ENCODE measurements at regions not wholly inside any gene's neighbourhood (a gene's known extent, or its start where the extent isn't known, plus 50 kb on each side); places are given as distances from the start of the nearest gene placed in this dataset.

DNA sequence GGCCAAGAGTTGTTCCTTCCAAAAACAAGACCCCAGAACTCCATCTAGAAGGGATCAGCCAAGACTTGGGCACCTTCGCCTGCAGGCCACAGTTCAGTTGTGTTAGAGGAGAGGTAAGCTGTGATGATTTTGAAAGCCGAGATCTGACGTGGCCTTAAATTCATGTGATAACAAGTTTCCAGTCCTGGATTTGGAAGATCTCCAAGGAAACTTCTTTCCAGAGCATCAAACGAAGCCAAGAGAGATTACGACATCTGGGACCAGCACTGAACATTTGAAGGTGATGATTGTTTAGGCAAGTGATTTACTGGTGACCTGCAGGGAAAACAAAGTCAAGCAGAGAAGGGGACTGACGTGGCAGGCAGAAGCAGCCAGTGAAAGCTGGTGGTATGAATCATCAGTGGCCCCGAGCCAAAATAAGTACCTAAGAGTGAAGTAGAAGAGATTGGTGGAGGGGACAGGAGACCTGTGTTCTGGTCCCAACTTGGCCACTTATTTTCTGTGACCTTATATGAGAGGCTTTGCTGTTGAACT, 339.0 kb upstream of the PROK2 start:
- H3K4me3 ChIP-seq (ENCODE audit: low read depth, low read length): no peak overlapping the region
- TF ChIP-seq, protein P1, sequence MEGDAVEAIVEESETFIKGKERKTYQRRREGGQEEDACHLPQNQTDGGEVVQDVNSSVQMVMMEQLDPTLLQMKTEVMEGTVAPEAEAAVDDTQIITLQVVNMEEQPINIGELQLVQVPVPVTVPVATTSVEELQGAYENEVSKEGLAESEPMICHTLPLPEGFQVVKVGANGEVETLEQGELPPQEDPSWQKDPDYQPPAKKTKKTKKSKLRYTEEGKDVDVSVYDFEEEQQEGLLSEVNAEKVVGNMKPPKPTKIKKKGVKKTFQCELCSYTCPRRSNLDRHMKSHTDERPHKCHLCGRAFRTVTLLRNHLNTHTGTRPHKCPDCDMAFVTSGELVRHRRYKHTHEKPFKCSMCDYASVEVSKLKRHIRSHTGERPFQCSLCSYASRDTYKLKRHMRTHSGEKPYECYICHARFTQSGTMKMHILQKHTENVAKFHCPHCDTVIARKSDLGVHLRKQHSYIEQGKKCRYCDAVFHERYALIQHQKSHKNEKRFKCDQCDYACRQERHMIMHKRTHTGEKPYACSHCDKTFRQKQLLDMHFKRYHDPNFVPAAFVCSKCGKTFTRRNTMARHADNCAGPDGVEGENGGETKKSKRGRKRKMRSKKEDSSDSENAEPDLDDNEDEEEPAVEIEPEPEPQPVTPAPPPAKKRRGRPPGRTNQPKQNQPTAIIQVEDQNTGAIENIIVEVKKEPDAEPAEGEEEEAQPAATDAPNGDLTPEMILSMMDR (conservative IDR thresholded peaks at IDR 0.05; ENCODE audit: low read depth, low read length): no peak
- DNase-seq (ENCODE audit: low read depth): peak; percentile 93

DNA sequence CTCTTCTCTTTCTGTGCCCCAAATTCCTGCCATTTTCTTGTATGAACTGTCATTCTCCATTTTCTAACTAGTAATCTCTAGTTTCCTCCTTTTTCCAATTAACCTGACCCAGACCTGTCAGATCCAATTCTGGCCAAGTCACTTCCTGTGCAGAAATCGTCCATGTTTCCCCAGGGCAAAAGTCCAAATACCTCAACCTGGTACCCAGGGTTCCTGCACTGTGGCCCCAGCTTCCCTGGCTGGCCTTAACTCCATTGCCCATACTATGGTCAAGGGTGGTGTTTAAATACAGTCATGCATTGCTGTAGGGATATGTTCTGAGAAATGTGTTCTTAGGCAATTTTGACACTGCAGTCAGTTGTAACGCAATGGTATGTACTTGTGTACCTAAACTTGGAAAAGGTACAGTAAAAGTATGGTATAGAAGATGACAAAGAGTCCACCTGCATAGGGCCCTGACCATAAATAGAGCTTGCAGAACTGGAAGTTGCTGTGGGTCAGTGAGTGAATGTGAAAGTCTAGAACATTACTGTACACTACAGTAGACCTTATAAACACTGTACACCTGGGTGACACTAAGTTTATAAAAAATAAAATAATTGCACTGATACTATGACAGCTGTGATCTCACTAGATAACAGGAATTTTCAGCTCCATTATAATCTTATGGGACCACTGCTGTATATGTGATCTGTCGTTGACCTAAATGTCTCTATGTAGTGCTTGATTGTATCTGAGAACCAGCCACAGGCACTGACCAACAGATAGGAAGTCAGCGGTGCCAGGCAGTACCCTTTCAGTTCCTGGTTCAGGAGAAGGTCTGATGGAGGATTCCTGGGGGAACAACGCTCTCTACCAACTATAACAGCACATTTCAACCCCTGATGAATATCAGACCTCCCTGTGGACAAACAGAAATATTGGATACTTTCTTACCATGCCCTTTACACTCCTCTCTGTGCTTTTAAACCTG, 336.1 kb upstream of the PROK2 start:
- DNase-seq (ENCODE audit: low read depth): no peak
- TF ChIP-seq, protein P1 (conservative IDR thresholded peaks at IDR 0.05; ENCODE audit: low read depth, low read length): no peak
- no peak overlapping the region for H3K4me3 ChIP-seq (ENCODE audit: low read depth, low read length)

DNA sequence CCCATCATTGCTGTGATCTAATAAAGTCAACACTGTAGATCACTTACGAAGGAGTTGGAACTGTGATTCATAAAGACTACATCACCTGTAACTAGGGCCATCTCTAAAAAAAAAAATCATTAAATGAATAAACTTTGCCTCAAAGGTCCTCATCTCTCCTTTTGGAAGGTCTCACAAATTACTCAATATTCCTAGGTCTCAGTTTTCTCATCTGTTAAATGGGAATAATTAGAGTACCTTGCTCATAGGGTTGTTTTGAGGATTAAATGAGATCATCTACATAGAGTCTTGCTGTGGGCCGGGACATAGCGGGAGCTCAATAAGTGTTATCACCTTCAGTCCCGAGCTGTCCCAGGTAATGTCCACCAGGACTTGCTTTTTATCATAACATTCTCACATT, 335.1 kb upstream of the PROK2 start:
- H3K4me3 ChIP-seq (ENCODE audit: low read depth, low read length): no peak overlapping the region
- TF ChIP-seq, protein P1 (conservative IDR thresholded peaks at IDR 0.05; ENCODE audit: low read depth, low read length): no peak
- no peak for DNase-seq (ENCODE audit: low read depth)

DNA sequence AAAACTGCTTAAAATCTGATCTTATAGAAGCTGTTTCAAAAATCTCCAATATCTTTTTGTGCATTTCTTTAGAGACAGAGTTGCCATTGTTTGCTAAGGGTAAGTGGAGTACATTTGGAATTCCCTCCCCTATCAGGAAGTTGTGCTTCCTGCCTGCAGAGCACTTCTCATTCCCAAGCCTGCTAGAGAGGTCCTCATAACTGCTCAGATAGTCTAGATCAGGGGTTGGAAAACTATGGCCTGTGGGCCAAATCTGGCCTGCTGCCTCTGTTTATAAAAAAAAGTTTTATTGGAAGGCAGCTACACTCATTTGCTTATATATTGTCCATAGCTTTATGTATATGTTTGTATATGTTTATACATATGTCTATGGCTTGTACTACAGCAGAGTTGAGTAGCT, 333.7 kb upstream of the PROK2 start:
- DNase-seq (ENCODE audit: low read depth): no peak
- no peak overlapping the region for H3K4me3 ChIP-seq (ENCODE audit: low read depth, low read length)
- TF ChIP-seq, protein P1 (conservative IDR thresholded peaks at IDR 0.05; ENCODE audit: low read depth, low read length): no peak

DNA sequence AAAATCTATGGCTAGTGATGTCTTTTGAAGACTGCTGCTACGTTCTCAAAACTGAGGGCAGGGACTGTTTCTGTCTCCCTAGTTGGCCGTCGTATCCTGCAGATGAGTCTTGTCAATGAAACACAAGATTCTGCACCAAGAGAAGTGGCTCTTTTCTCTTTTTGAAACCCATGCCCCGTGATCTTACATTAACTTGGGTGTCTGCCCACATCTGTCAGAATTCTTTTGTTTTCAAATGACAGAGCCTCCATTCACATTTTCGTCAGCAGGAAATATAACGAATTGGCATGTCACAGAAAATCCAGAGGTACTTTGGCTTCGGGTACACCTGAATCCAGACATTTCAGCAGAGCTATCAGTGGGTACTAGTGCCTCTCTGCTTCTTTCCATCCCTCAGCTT, 331.3 kb upstream of the PROK2 start:
- H3K4me3 ChIP-seq (ENCODE audit: low read depth, low read length): no peak overlapping the region
- TF ChIP-seq, protein P1 (conservative IDR thresholded peaks at IDR 0.05; ENCODE audit: low read depth, low read length): no peak
- DNase-seq (ENCODE audit: low read depth): no peak

DNA sequence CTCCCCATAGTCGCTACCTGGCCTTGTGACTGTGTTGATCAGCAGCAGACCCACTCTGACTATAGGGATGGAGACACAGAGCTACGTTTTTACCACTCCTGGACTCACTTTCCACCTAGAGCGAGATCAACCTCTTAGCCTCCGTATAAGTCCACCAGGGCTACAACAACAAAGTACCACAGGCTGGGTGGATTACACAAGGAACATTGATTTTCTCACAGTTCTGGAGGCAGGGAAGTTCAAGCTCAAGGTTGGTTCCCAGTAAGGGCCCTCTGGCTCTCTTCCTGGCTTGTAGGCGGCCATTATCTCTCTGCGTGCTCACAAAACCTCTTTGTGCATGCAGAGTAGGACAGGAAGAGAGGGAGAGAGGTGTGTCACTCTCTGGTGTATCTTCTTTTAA, 330.4 kb upstream of the PROK2 start:
- TF ChIP-seq, protein P1 (conservative IDR thresholded peaks at IDR 0.05; ENCODE audit: low read depth, low read length): no peak
- no peak for DNase-seq (ENCODE audit: low read depth)
- no peak overlapping the region for H3K4me3 ChIP-seq (ENCODE audit: low read depth, low read length)

All from choroid plexus epithelial cell (primary cell).